SK-N-SH (cell line): ENCODE measurements at regions not wholly inside any gene's neighbourhood (a gene's known extent, or its start where the extent isn't known, plus 50 kb on each side); places are given as distances from the start of the nearest gene placed in this dataset.

Experiments used
- EZH2phosphoT487 ChIP-seq: fragments of 200-600 bp; sonication (generic); IDR thresholded peaks from 2 replicates; pipeline ENCODE4 v1.6.1; 2017; ENCODE audit warnings: low read depth, mixed run types, mild to moderate bottlenecking, antibody characterized with exemption, moderate library complexity, borderline replicate concordance
- RFX5 ChIP-seq: IDR thresholded peaks from 2 replicates; pipeline ENCODE4 v1.6.1; 2012; ENCODE audit warnings: mild to moderate bottlenecking, improper control_type of control experiment, low read length
- TEAD4 ChIP-seq: IDR thresholded peaks from 2 replicates; pipeline ENCODE4 v1.4.0; 2012; ENCODE audit warnings: mild to moderate bottlenecking, borderline replicate concordance; ENCODE audit not compliant: insufficient read depth
- TF ChIP-seq, protein P1 (sequence below): fragments of 200-600 bp; sonication (generic); IDR thresholded peaks from 2 replicates; pipeline ENCODE4 v1.6.1; 2017; ENCODE audit warnings: antibody characterized with exemption, mild to moderate bottlenecking, moderate library complexity

GRCh38 chr19:28103921-28104320, 1109.0 kb downstream of the UQCRFS1 start:
- TF ChIP-seq, protein P1, sequence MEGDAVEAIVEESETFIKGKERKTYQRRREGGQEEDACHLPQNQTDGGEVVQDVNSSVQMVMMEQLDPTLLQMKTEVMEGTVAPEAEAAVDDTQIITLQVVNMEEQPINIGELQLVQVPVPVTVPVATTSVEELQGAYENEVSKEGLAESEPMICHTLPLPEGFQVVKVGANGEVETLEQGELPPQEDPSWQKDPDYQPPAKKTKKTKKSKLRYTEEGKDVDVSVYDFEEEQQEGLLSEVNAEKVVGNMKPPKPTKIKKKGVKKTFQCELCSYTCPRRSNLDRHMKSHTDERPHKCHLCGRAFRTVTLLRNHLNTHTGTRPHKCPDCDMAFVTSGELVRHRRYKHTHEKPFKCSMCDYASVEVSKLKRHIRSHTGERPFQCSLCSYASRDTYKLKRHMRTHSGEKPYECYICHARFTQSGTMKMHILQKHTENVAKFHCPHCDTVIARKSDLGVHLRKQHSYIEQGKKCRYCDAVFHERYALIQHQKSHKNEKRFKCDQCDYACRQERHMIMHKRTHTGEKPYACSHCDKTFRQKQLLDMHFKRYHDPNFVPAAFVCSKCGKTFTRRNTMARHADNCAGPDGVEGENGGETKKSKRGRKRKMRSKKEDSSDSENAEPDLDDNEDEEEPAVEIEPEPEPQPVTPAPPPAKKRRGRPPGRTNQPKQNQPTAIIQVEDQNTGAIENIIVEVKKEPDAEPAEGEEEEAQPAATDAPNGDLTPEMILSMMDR: no peak
- TF ChIP-seq RFX5: no peak
- no peak for TF ChIP-seq EZH2phosphoT487
- no peak for TF ChIP-seq TEAD4
